ENCODE measurements at regions not wholly inside any gene's neighbourhood (a gene's known extent, or its start where the extent isn't known, plus 50 kb on each side); places are given as distances from the start of the nearest gene placed in this dataset.

DNA sequence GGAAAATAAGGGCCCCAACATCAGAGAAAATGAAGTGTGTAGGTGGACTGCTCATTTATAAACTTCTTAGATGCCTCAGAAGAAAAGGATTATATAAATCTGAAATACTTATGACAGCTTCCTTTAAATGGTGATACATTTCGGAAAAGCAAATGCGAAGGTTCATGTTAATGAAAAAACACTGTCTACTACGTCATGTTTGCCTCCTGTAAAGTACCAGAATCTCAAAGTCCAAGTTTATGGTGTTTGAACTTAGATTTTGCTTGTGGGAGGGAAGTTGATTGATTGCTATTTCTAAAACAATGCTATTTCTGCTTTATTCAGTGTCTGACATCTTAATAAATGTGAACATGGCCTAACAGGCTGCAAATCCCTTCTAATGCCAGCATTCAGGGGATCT is 514.6 kb downstream of the ZNF608 start:
- TF ChIP-seq POLR2AphosphoS5 (IDR thresholded peaks at IDR 0.05) (no peak), POLR2A (IDR thresholded peaks at IDR 0.05) (no peak), CTCF (IDR thresholded peaks at IDR 0.05) (no peak)

All from stomach (tissue), 4 donors.